ENCODE measurements at regions not wholly inside any gene's neighbourhood (a gene's known extent, or its start where the extent isn't known, plus 50 kb on each side); places are given as distances from the start of the nearest gene placed in this dataset.
"Not testable (repeated sequence)": the region's sequence is repeated elsewhere in the genome, so short reads cannot be mapped to it uniquely, and the experiment has no call there.

DNA sequence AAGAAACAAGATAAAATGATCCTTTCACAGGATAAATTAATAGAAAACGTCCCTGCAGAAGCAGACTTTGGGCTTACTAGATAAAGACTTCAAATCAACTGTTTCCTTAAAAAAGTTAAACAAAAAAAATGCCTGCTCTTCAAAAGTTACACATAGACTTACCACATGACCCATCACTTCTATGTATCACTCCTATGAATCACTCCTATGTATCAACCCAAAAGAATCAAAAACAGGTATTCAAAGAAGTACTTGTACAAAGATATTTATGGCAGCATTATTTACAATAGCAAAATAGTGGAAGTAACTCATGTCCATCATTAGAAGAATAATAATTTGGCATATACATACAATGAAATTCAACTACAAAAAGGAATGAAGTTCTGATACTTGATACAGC, 56.3 kb upstream of the PRDM9 start:
- no peak for DNase-seq

GRCh38 chr5:23450187-23450586, 57.2 kb upstream of the PRDM9 start:
- no peak for DNase-seq

GRCh38 chr5:23448627-23449026, 58.8 kb upstream of the PRDM9 start:
- no peak for DNase-seq

DNA sequence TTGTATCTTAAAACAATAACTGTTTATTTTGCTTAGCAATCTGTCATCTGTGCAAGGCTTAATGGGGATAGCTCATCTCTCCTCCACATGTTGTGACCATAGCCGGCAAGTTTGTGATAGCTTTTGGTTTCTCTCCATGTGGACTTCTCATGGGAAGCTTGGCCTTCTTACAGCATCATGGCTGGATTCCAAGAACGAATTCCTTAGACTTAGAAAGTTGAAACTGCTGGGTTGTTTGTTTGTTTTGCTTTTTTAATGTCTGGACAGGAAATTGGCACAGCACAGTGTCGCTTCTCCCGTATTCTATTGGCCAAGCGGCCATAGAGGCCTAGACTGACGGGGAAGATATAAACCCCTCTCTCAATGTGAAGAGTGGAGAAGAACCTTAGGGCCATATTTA, 61.0 kb upstream of the PRDM9 start:
- DNase-seq = no peak

DNA sequence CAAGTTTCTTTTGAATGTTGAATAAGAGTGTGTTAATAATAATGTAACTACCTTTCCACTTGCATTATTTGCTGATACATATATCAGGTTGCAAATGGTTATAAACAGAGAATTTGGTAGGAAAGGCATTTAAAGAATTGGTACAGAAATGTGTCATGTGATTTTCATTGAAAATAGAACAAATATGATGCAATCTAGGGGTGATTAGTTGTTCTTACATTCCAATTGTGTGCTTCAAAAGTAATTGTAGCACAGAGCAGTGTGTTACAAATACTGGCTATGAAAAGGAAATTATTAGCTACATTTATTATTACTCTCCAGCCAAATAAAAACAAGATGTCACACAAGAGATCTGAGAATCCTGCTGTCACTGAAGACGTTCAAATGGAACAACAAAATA, 61.8 kb upstream of the PRDM9 start:
- DNase-seq = no peak

DNA sequence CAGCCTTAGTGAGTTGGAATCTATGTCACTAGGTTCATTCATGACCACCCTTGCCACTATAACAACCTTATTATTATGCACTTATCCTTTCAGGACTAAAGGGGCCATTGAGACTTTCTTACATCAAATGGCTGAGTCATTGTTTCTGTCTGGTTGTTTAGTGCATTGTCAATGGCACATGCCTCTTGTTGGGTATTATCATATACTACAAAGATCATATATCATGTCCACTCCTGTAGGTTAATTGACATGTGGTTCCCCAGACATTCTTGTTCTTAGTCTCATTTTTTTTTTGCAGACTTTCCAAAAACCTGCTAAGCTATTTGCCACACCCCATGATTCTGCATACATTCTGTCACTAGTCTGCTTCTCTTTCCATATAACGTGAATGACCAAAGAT, 66.7 kb upstream of the PRDM9 start:
- no peak for DNase-seq

DNA sequence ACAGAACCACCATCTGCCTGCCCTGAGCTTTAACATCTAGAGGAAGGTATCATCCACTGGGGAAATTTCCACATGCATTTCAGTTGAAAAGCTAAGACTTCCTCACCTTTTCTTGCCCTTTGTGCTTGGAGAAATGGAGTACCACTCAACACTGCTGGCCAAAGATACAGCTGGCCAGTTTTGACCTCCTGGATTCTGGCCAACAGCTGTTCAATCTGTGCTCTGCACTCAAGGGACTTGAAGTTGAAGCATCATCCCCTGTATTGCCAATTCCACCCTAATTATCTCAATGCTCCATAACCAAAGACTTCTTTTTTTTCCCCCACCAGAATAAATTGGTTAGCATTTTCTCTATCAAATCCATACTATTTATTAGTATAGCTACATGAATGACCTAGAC, 70.4 kb upstream of the PRDM9 start:
- DNase-seq = no peak

GRCh38 chr5:23433534-23434315, 73.7 kb upstream of the PRDM9 start:
- no peak for DNase-seq

- no peak for DNase-seq
Measured at GRCh38 chr5:23428705-23429104, 78.7 kb upstream of the PRDM9 start.

GRCh38 chr5:23420214-23420613, 87.2 kb upstream of the PRDM9 start:
- DNase-seq = not testable (repeated sequence)

DNA sequence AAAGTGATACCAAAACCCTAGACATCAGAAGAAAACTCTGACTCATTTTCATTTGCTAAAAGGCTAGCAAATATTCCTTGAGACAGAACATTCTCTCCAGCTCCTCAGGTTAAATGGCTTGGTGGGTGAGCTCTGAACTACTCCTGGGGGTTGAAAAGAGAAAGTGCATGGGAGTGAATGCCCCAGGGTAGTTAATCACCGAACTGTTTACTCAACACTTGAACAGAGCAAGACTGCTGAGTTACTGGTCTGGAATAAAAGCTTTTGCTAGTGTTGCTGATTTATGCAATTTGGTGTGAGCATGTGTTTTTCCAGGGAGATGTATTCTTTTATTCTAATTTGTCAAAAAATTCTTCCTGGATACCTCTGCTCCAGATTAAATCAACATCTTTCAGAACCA, 88.3 kb upstream of the PRDM9 start:
- no peak for DNase-seq

DNA sequence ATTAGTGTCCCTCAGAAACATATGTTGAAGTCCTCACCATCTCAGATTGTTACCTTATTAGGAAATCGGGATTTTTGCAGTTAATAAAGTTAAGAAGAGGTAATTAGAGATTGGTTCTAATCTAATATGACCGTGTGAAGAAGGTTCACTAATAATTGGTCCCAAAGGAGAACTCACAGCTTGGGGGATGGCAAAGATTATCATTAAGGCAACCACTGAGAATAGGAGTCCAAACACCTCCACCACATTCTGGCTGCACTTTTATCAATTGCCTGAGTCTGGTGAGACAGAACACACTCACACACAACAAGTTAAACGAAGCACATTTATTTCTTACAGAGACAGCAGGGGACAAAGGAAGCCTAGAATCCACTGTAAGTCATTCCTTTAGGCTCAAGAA, 94.9 kb upstream of the PRDM9 start:
- DNase-seq = no peak

GRCh38 chr5:23411994-23412393, 95.4 kb upstream of the PRDM9 start:
- DNase-seq = no peak

DNA sequence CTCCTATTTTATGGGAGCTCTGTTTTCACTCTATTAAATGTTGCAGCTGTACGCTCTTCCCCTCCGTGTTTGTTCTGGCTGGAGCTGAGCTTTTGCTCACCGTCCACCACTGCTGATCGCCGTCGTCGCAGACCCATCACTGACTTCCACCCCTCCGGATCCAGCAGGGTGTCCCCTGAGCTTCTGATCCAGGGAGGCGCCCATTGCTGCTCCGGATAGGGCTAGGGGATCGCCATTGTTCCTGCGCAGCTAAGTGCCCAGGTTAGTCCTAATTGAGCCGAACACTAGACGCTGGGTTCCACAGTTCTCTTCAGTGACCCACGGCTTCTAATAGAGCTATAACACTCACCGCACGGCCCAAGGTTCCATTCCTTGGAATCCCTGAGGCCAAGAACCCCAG, 96.2 kb upstream of the PRDM9 start:
- no peak for DNase-seq

- not testable (repeated sequence) for DNase-seq
Measured at GRCh38 chr5:23410775-23411174, 96.6 kb upstream of the PRDM9 start.

DNA sequence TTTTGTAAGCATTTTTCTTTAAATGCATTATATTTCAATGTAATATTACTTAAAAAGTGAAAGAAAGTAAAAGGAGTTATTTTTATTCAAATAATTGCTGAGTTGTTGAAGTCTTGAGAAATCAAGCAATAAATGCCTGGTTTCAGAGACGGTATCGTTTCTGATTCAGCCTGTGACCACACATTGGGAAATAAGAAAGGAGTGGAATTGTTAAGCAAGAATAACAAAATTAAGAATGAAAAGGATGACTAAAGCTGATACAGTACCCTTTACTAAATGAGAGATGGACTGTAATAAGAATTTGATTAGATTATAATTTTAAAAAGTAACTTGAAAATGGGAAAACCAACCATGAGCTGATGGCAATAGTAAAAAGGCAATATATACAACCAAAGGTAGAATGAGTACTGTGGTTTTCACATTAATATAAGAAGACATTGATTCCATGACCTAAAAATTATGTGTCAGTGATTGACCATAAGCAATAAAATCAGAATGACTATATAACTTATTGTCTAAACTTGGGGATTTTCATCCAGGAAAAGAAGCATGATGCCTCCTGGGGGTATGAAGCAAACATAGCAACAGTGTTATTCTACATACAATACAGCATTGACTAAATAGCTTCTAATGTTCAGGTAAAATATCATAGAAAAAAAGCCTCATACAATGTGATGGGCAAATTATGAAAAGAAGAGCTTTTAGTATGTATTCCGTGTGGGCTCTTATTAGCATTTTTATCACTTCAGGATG, 101.9 kb upstream of the PRDM9 start:
- DNase-seq = no peak

- no peak for DNase-seq
Measured at GRCh38 chr5:23402585-23402984, 104.8 kb upstream of the PRDM9 start.

DNA sequence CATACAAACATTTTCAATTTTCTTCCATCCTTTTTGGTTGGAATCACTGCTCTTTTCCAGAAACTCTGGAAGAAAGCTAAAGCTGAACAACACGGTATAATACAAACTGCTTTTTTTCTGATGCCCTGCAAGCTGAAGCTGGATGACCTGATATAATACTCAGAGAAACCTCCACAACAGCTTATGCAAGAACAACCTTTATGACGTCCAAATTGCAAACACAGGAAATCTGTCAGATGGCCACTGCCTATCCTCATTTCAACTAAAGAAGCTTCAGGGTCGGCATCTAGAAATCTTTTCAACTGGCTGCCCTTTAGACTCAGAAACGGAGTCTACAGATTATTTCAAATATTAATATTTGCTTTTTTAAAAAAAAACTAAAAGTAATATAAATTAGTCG, 106.5 kb upstream of the PRDM9 start:
- DNase-seq = no peak

GRCh38 chr5:23396346-23396745, 111.1 kb upstream of the PRDM9 start:
- DNase-seq = no peak

DNA sequence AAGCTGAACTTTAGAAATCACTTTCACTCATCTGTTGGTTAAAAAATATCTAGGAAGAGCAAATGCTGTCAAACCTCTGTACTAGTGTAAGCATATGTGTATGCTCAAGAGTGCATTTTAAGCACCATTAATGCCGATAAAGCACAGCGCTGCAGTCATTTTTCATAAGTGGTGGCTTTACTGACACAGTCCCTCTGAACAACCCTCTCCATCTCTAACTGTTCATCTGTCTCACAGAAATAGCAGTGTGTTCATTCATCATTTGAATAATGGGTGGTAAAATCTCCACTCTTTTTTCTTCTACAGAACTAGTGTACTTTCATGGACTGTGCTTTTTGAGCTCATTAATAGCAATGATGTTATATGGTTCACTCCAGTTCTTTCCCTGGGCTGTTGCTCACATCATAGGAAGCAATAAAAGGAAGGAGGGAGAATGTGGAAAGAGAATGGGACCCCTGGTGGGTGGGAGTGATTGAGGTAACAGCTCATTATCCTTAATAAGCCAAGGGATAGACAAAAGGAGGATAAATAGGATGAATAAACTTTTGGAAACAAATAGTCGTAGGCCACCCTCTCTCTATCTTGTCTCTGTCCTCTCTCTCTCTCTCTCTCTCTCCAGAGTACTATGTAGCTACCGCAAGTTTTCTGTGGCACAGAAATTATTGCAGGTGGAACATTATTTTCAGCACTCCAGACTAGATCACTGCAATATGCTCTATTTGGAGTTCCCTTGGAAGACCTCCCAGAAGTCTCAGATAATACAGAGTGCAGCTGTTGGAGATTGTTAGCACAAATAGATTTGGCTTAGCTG, 117.9 kb upstream of the PRDM9 start:
- no peak for DNase-seq

- DNase-seq = no peak
Measured at GRCh38 chr5:23385036-23385435, 122.4 kb upstream of the PRDM9 start.

GRCh38 chr5:23372177-23372576, 135.2 kb upstream of the PRDM9 start:
- no peak for DNase-seq

- no peak for DNase-seq
Measured at GRCh38 chr5:23368393-23368792, 139.0 kb upstream of the PRDM9 start.

DNA sequence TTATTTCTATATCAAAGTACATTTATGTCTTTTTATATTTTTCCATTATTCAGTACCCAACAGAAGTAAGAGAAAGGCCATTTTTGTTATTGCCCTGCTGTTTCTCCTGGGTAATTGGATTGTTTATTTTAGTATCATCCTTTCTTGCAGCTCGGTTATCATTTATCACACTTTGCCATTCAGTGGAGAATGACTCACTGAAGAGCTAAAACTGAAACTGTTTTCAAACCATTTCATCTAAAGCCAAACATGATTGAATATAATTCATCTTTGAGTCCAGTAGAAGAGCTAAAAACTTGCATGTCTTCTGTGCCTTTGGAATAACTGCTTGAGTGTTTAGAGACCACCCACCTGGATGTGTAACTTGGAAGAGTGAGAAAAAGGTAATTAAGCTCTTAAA, 139.5 kb upstream of the PRDM9 start:
- no peak for DNase-seq
